Tibial artery (tissue), 4 donors: ENCODE measurements at regions not wholly inside any gene's neighbourhood (a gene's known extent, or its start where the extent isn't known, plus 50 kb on each side); places are given as distances from the start of the nearest gene placed in this dataset.

Experiments used
- DNase-seq, 2 donors: peaks; one replicate each; pipeline ENCODE4 v3.0.0-alpha.2; 2019
- H3K27ac ChIP-seq, 2 donors: fragments of 200-600 bp; sonication (generic) in 1 of 2; 1 replicate in 1 of 2; 2 replicates in 1 of 2; pipeline ENCODE4 v1.5.1; 2018 to 2019; ENCODE audit warnings: mild to moderate bottlenecking in 1 of 2
- H3K27me3 ChIP-seq, 2 donors: fragments of 200-600 bp; sonication (generic) in 1 of 2; one replicate each; pipeline versions ENCODE4 v1.5.1 to v1.6.0; 2016 to 2019
- H3K36me3 ChIP-seq, 3 donors: fragments of 200-600 bp; sonication (generic) in 2 of 3; one replicate each; pipeline ENCODE4 v1.5.1; 2016 to 2019; ENCODE audit warnings: mild to moderate bottlenecking in 2 of 3
- H3K4me1 ChIP-seq, 4 donors: fragments of 200-600 bp; sonication (generic) in 2 of 4; 1 replicate in 3 of 4; 2 replicates in 1 of 4; pipeline ENCODE4 v1.5.1; 2016 to 2019
- H3K4me3 ChIP-seq, 2 donors: fragments of 200-600 bp; sonication (generic) in 1 of 2; 1 replicate in 1 of 2; 2 replicates in 1 of 2; pipeline ENCODE4 v1.5.1; 2018 to 2019; ENCODE audit warnings: mild to moderate bottlenecking in 2 of 2
- H3K9me3 ChIP-seq, 3 donors: fragments of 200-600 bp; sonication (generic) in 1 of 3; one replicate each; pipeline ENCODE4 v1.5.1; 2016 to 2019
- intact Hi-C: fragments of 100-400 bp; cut with DNase I; formaldehyde crosslinking; loops from one replicate; pipeline ENCODE4 v1.15.0; 2023; ENCODE audit warnings: low total_unique reads
- TF ChIP-seq, protein P1 (sequence below), 2 experiments: fragments of 200-600 bp in 1 of 2; fragments of 450-650 bp in 1 of 2; IDR thresholded peaks; one replicate each; pipeline ENCODE4 v1.5.1; 2017 to 2019; ENCODE audit warnings: antibody characterized with exemption in 2 of 2, mild to moderate bottlenecking in 1 of 2, moderate library complexity in 1 of 2

DNA sequence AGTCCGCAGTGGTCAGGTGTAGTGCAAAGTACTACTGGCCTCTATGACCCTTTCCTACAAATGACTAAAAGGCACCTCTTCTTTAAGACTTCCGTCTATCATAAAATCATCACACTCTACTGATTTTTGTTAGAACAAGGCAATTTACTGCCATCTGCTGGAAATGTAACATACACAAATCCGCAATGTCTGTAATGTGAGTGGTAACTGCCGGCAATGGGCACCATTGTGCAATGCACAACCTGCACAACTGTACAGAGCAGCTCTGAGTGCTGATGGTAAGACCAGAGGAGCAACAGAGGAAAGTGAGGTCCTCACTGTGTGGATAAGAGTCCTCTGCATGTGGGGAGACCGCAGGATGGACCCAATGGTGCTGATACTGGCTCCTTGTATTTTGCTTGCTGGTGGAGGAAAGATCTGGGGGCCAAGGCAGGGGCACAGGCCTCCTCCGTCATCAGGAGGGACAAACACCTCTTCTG, 103.7 kb downstream of the ATPSCKMT start:
- Histone ChIP-seq H3K36me3 (no peaks in the 10 kb centered on the region), H3K27me3 (no peaks in the 10 kb centered on the region), H3K9me3 (no peaks in the 10 kb centered on the region), H3K4me3 (no peak overlapping the region), H3K4me1 (no peaks in the 10 kb centered on the region), H3K27ac (no peak overlapping the region)
- no peak for DNase-seq
- TF ChIP-seq, protein P1, sequence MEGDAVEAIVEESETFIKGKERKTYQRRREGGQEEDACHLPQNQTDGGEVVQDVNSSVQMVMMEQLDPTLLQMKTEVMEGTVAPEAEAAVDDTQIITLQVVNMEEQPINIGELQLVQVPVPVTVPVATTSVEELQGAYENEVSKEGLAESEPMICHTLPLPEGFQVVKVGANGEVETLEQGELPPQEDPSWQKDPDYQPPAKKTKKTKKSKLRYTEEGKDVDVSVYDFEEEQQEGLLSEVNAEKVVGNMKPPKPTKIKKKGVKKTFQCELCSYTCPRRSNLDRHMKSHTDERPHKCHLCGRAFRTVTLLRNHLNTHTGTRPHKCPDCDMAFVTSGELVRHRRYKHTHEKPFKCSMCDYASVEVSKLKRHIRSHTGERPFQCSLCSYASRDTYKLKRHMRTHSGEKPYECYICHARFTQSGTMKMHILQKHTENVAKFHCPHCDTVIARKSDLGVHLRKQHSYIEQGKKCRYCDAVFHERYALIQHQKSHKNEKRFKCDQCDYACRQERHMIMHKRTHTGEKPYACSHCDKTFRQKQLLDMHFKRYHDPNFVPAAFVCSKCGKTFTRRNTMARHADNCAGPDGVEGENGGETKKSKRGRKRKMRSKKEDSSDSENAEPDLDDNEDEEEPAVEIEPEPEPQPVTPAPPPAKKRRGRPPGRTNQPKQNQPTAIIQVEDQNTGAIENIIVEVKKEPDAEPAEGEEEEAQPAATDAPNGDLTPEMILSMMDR (IDR thresholded peaks at IDR 0.05), result peak in 1 of 2 experiments; percentile 12
- intact Hi-C loops, result no loop called here

DNA sequence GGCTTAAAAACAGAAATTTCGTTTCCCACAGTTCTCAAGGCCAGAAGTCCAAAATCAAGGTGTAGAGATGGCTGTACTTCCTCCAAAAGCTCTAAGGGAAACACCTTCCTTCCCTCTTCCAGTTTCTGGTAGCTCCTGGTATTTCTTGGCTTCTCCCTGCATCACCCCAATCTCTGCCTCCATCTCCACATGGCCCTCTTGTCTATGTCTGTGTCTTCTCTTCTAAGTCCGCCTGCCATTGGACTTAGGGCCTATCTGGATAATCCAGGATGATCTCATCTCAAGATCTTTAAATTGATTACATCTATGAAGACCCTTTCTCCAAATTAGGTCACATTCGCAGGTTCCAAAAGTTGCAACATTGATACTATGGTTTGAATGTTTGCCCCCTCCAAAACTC, 105.6 kb downstream of the ATPSCKMT start:
- H3K9me3 ChIP-seq, result no peaks in the 10 kb centered on the region
- H3K36me3 ChIP-seq, result no peaks in the 10 kb centered on the region
- no peak for DNase-seq
- TF ChIP-seq, protein P1 (IDR thresholded peaks at IDR 0.05), result no peak
- H3K4me1 ChIP-seq, result no peaks in the 10 kb centered on the region
- H3K27me3 ChIP-seq, result no peaks in the 10 kb centered on the region
- intact Hi-C loops, result no loop called here
- no peak overlapping the region for H3K27ac ChIP-seq
- H3K4me3 ChIP-seq, result no peak overlapping the region

DNA sequence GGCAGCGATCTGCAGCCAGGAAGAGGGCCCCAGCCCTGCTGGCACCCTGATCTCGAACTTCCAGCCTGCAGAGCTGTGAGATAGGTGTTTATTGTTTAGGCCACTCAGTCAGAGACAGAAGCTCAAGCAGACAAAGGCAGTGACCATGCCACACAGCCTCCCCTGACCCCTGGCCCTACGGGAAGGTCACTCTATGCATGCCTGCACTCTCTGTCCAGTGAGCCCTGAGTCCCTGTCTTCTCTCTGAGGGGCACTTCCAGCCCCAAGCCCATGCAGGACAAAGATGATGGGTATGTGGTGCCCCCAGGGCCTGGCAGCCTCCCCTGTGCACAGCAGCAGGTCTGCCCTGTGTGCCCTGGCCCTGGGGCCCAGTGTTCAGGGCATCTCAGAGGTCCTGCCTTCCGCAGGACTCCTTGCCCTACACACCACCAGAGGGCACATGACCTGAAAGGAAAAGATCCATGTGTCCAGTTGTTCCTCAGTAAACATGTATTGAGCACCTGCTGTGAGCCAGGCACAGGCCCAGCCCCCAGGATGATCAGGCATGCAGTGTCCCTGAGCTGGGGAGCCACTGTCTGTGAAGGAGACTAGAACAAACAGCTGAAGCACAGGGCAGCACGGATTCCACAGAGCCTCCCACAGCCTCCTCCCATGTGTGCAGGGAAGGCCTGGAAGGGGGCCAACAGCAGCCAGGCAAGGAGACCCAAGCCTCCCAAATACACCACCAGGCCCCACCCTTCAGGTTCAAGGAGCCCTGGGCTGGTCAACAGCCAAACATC, 109.3 kb downstream of the ATPSCKMT start:
- Histone ChIP-seq H3K9me3 (no peaks in the 10 kb centered on the region), H3K4me3 (no peak overlapping the region), H3K4me1 (no peaks in the 10 kb centered on the region), H3K27ac (no peak overlapping the region), H3K36me3 (no peaks in the 10 kb centered on the region), H3K27me3 (no peaks in the 10 kb centered on the region)
- TF ChIP-seq, protein P1 (IDR thresholded peaks at IDR 0.05), result no peak
- intact Hi-C loops, result no loop called here
- DNase-seq, result no peak

DNA sequence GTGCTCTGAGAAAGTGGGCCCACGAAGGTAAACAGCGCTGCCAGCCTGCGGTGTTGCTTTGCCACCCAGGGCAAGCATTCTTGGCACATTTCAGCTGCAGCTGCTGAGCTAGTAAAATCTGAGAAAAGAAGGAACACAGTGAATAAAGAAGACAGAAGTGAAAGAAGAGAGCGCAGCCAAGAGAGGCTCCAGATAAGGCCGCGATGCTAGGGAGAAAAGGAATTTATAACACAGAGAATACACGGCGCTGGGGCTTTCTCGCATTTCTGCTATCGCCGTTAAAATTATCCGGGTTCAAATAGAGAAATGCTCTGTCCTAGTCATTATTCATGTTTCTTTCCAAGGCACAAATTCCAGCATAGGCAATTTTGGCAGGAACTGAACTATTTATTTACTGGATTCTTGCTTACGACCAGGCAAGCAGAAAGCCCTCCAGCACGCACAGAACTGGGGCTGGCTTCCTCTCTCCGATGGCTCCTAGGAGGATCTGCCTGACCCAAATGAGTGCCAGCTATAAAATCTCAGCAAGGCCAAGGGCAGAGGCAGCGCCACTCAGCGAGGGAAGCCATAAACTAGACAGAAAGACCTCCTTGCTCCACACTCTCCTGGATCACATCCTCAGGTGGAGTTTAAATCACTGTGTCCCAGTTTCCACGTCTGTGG, 111.2 kb downstream of the ATPSCKMT start:
- intact Hi-C loops, result no loop called here
- DNase-seq, result no peak
- H3K4me1 ChIP-seq, result no peaks in the 10 kb centered on the region
- no peaks in the 10 kb centered on the region for H3K27me3 ChIP-seq
- no peak overlapping the region for H3K27ac ChIP-seq
- H3K36me3 ChIP-seq, result no peaks in the 10 kb centered on the region
- H3K4me3 ChIP-seq, result peak overlapping the region in 1 of 2 donors; percentile 9
- TF ChIP-seq, protein P1 (IDR thresholded peaks at IDR 0.05), result no peak
- no peaks in the 10 kb centered on the region for H3K9me3 ChIP-seq

DNA sequence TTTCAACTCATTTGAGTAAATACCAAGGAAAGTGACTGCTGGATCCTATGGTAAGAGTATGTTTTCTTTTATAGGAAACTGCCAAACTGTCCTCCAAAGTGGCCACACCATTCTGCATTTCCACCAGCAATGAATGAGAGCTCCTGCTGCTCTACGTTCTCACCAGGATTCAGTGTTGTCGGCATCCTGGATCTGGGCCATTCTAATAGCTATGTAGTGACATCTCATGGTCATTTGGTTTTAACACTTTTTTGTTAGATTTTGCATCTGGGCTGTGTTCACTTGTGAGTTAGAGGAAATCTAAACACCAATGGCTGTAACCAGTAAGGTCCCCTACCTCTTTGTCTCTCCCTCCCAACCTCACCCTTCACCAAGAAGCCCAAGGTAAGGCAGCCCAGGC, 115.9 kb downstream of the ATPSCKMT start:
- TF ChIP-seq, protein P1 (IDR thresholded peaks at IDR 0.05), result no peak
- no peak for DNase-seq
- H3K4me1 ChIP-seq, result no peaks in the 10 kb centered on the region
- no peaks in the 10 kb centered on the region for H3K9me3 ChIP-seq
- intact Hi-C loops, result no loop called here
- no peaks in the 10 kb centered on the region for H3K27me3 ChIP-seq
- no peak overlapping the region for H3K27ac ChIP-seq
- H3K4me3 ChIP-seq, result no peak overlapping the region
- H3K36me3 ChIP-seq, result no peaks in the 10 kb centered on the region
